ENCODE measurements at regions not wholly inside any gene's neighbourhood (a gene's known extent, or its start where the extent isn't known, plus 50 kb on each side); places are given as distances from the start of the nearest gene placed in this dataset.

DNA sequence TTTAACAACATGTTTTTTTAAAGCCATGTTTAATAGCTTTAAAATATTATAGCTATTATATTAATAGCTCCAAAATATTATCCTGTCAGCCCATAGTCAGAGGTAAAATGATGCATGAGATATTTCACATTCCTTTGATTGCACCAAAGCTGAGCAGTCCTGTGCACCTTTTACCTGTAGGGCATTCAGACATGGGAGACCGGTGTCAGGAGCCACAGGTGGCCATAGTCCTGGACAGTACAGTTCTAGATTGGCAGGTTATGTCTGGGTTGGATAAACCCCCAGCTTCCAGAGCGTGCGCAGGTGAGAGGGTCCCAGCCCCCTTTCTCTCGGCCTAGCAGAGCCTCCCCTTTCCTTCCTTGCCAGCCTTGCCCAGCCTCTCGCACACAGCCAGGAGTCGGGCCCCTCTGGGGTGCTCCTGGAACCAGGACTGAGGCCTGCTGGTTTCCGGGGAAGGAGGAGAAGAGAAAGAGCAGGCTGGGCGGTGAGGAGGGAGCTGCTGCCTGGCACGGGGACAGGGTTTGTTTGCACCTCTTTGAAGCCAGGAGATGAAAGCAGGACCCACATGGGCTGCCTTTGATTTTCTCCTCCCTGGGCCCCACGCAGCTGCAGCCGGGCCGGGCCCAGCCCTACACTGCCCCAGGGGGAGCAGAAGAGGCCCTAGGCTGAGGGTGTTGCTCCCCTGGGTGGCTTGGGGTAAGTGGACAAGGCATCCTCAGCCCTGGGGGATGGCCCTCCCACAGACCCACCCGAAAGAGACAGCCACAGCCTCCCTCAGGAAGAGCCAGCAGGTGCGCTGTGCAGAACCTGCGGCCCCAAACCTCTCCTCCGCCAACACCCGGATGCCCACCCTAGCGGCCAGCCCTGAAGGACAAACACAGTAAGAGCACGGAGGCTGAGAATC, 75.2 kb upstream of the TARDBP start:
- H3K36me3 Mint-ChIP-seq (ENCODE audit: low read depth), result no peaks in the 10 kb centered on the region
- no peak for DNase-seq (ENCODE audit: low read depth, low spot score)
- H3K27ac Mint-ChIP-seq (ENCODE audit: unreplicated experiment), result no peak overlapping the region
- H3K4me3 Mint-ChIP-seq, result no peak overlapping the region
- H3K27me3 Mint-ChIP-seq (ENCODE audit: low read depth), result peaks cover 21% of the 10 kb centered on the region
- TF ChIP-seq, protein P1, sequence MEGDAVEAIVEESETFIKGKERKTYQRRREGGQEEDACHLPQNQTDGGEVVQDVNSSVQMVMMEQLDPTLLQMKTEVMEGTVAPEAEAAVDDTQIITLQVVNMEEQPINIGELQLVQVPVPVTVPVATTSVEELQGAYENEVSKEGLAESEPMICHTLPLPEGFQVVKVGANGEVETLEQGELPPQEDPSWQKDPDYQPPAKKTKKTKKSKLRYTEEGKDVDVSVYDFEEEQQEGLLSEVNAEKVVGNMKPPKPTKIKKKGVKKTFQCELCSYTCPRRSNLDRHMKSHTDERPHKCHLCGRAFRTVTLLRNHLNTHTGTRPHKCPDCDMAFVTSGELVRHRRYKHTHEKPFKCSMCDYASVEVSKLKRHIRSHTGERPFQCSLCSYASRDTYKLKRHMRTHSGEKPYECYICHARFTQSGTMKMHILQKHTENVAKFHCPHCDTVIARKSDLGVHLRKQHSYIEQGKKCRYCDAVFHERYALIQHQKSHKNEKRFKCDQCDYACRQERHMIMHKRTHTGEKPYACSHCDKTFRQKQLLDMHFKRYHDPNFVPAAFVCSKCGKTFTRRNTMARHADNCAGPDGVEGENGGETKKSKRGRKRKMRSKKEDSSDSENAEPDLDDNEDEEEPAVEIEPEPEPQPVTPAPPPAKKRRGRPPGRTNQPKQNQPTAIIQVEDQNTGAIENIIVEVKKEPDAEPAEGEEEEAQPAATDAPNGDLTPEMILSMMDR (conservative IDR thresholded peaks at IDR 0.05), result no peak
- H3K4me1 Mint-ChIP-seq, result peaks cover 15% of the 10 kb centered on the region
- H3K9me3 Mint-ChIP-seq, result no peaks in the 10 kb centered on the region

DNA sequence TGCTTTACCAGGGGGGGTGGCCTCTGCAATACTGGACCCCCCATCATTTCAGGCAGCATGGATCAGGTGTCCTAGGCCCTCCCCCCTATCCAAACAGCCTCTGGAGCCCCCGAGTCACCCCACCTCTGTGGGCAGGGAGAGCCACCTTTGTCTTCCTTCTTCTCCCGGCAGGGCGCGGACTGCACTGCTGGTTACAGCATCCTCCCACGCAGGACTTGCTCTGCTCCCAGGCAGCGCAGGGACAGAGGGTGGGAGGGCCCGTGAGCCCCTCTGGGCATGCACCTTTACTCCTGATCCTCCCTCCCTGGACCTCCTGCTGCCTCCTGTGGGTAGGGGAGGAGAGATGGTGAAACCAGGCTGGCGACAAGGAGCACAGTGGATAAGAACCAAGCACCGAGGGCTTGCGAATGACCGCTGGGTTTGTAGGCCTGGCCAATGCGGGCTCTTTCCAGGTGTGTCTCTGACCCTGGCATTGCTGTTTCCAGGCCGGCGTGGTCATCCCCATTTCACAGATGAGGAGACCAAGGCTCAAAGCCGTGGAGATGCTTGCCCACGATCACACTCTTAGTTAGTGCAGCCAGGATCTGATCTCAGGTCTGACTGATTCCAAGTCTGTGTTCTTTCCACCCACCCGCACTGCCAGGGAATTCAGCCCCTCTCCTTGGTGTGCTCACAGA, 73.6 kb upstream of the TARDBP start:
- DNase-seq (ENCODE audit: low read depth, low spot score), result no peak
- H3K4me1 Mint-ChIP-seq, result peaks cover 17% of the 10 kb centered on the region
- no peak overlapping the region for H3K27ac Mint-ChIP-seq (ENCODE audit: unreplicated experiment)
- peaks cover 30% of the 10 kb centered on the region for H3K27me3 Mint-ChIP-seq (ENCODE audit: low read depth)
- no peaks in the 10 kb centered on the region for H3K36me3 Mint-ChIP-seq (ENCODE audit: low read depth)
- no peaks in the 10 kb centered on the region for H3K9me3 Mint-ChIP-seq
- TF ChIP-seq, protein P1 (conservative IDR thresholded peaks at IDR 0.05), result no peak
- H3K4me3 Mint-ChIP-seq, result no peak overlapping the region

DNA sequence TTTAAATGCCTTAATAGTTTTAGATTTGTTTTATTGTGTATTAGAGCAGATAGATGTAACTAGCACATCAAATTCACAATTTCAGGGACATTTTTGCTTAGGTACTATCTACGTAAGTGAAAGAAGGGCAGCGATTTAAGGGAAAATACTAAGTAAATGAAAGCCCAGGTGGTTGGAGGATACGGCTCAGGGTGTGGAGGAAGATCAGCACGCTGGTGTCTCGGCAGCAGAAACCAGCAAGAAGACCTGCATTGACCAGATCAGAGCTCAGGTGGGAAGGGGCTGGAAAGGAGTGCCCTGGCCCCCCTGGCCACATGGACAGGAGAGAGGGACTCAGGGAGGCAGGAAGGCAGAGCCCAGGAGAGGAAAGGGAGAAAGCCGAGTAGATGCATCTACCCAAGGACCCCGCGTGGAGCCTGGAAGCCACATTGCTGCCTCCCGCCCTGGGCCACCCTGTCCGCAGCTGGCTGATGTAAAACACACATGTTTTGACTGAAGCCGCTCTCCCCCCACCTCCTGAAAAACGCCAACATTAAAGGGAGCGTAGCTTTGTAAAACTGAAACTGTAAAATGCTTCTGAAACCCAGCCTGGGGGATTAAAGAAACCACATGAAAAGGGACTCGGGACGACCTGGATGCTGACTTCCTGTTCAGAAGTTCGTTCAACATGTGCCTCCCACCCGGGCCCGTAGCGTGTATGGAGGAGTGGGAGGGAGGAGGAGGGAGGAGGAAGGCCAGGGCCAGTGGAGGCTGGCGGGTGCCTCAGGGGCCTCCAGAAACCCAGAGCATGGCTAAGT, 72.6 kb upstream of the TARDBP start:
- TF ChIP-seq, protein P1 (conservative IDR thresholded peaks at IDR 0.05), result no peak
- Mint-ChIP-seq H3K27ac (ENCODE audit: unreplicated experiment) (no peak overlapping the region), H3K27me3 (ENCODE audit: low read depth) (peaks cover 38% of the 10 kb centered on the region), H3K9me3 (no peaks in the 10 kb centered on the region), H3K4me1 (peaks cover 21% of the 10 kb centered on the region), H3K36me3 (ENCODE audit: low read depth) (no peaks in the 10 kb centered on the region), H3K4me3 (no peak overlapping the region)
- DNase-seq (ENCODE audit: low read depth, low spot score), result no peak

DNA sequence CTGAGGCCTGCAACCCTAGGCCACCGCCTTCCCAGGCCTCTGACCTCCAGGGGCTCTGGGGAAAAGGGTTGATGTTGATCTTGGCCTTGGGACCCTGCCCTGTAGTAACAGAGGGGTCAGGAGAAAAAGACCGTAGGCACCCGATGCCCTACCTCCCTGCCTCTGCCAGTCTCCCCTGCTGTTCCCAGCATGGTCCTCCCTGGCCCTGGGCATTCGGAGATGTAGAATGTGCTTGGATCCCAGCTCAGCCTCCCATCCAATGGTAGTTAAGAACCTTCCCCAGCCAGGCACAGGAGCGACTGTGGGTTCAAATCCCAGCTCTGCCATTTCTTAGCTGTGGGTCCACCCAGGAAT, 72.0 kb upstream of the TARDBP start:
- TF ChIP-seq, protein P1 (conservative IDR thresholded peaks at IDR 0.05), result no peak
- Mint-ChIP-seq H3K9me3 (no peaks in the 10 kb centered on the region), H3K4me3 (no peak overlapping the region), H3K36me3 (ENCODE audit: low read depth) (no peaks in the 10 kb centered on the region), H3K27me3 (ENCODE audit: low read depth) (peaks cover 41% of the 10 kb centered on the region), H3K4me1 (peaks cover 21% of the 10 kb centered on the region), H3K27ac (ENCODE audit: unreplicated experiment) (no peak overlapping the region)
- no peak for DNase-seq (ENCODE audit: low read depth, low spot score)

DNA sequence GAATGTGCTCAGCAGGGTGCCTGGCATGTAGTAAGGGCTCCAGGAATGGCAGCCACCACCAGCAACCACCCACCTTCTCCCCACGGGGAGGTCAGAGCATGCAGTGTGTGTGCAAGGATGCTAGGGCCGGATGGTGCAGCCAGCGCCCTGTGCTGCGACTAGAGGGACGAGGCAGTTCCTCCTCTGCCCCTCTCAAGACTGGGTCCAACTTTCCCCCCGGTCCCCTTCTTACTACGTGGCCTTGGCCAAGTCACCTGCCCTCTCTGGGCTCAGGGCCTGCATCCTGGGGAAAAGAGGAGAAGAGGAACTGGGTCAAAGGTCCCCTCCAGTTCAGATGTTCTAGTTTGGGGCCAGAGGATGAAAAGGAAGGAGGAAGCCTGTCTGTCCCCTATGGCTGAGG, 71.6 kb upstream of the TARDBP start:
- peaks cover 44% of the 10 kb centered on the region for H3K27me3 Mint-ChIP-seq (ENCODE audit: low read depth)
- TF ChIP-seq, protein P1 (conservative IDR thresholded peaks at IDR 0.05), result no peak
- no peak overlapping the region for H3K4me3 Mint-ChIP-seq
- H3K27ac Mint-ChIP-seq (ENCODE audit: unreplicated experiment), result no peak overlapping the region
- H3K36me3 Mint-ChIP-seq (ENCODE audit: low read depth), result no peaks in the 10 kb centered on the region
- H3K9me3 Mint-ChIP-seq, result no peaks in the 10 kb centered on the region
- peaks cover 21% of the 10 kb centered on the region for H3K4me1 Mint-ChIP-seq
- no peak for DNase-seq (ENCODE audit: low read depth, low spot score)

All from neural crest cell (in vitro differentiated cells).